WTC11 (cell line): ENCODE measurements at regions not wholly inside any gene's neighbourhood (a gene's known extent, or its start where the extent isn't known, plus 50 kb on each side); places are given as distances from the start of the nearest gene placed in this dataset.

Experiments used
- ATAC-seq: fragments of 200-7000 bp; cut with Tn5 transposase; 2 replicates; pipeline ENCODE4 v1.10.0; 2021; ENCODE audit warnings: mild to moderate bottlenecking, moderate library complexity
- CTCF ChIA-PET: fragments of 300-600 bp; sonication (Branson Sonifier 250); formaldehyde crosslinking; loops from one replicate; lab custom pipeline; 2021; ENCODE audit warnings: antibody characterized with exemption; lab: Charles Lee
- POLR2A ChIA-PET: fragments of 350-600 bp; sonication (Branson Sonifier 250); formaldehyde crosslinking; loops from one replicate; lab custom pipeline; 2021; ENCODE audit warnings: antibody characterized with exemption; lab: Charles Lee
- DNase-seq: peaks from one replicate; pipeline ENCODE4 v3.0.0; 2021; ENCODE audit warnings: low spot score
- H3K27ac Mint-ChIP-seq: 2 replicates; pipeline ENCODE4 v1.8.0; 2021; ENCODE audit warnings: mixed read lengths
- H3K27me3 Mint-ChIP-seq: 2 replicates; pipeline ENCODE4 v1.8.0; 2021; ENCODE audit warnings: low read depth, mild to moderate bottlenecking, moderate library complexity, mixed read lengths
- H3K36me3 Mint-ChIP-seq: 2 replicates; pipeline ENCODE4 v1.8.0; 2021; ENCODE audit warnings: mixed read lengths
- H3K4me1 Mint-ChIP-seq: 2 replicates; pipeline ENCODE4 v1.8.0; 2022; ENCODE audit warnings: mixed read lengths
- H3K4me3 Mint-ChIP-seq: 2 replicates; pipeline ENCODE4 v1.8.0; 2021; ENCODE audit warnings: mild to moderate bottlenecking, moderate library complexity, mixed read lengths
- H3K9me3 Mint-ChIP-seq: 2 replicates; pipeline ENCODE4 v1.8.0; 2021; ENCODE audit warnings: mixed read lengths
- CREB1 ChIP-seq: sonication (generic); formaldehyde crosslinking; IDR thresholded peaks from 2 replicates; pipeline ENCODE4 v1.8.0; 2023; ENCODE audit warnings: mild to moderate bottlenecking, missing genetic modification reagents
- EMX1 ChIP-seq: fragments of 250-450 bp; sonication (Bioruptor Pico); IDR thresholded peaks from 2 replicates; pipeline ENCODE4 v1.8.0; 2021; ENCODE audit warnings: mild to moderate bottlenecking
- FOXK1 ChIP-seq: sonication (generic); formaldehyde crosslinking; IDR thresholded peaks from 2 replicates; pipeline ENCODE4 v1.8.0; 2022; ENCODE audit warnings: mild to moderate bottlenecking, moderate library complexity, missing genetic modification reagents
- GABPB1 ChIP-seq: sonication (generic); formaldehyde crosslinking; IDR thresholded peaks from 2 replicates; pipeline ENCODE4 v1.8.1; 2023; ENCODE audit warnings: mild to moderate bottlenecking, missing genetic modification reagents
- GTF2I ChIP-seq: fragments of 250-450 bp; sonication (Bioruptor Pico); conservative IDR thresholded peaks from 2 replicates; pipeline ENCODE4 v1.4.0; 2021; ENCODE audit warnings: mild to moderate bottlenecking
- HMGXB4 ChIP-seq: sonication (generic); formaldehyde crosslinking; IDR thresholded peaks from 2 replicates; pipeline ENCODE4 v1.8.1; 2023; ENCODE audit warnings: mild to moderate bottlenecking, moderate library complexity, missing genetic modification reagents
- IRF2 ChIP-seq: sonication (generic); formaldehyde crosslinking; IDR thresholded peaks from 2 replicates; pipeline ENCODE4 v1.8.0; 2022; ENCODE audit warnings: low read depth, missing genetic modification reagents, borderline replicate concordance
- MAX ChIP-seq: sonication (generic); formaldehyde crosslinking; IDR thresholded peaks from 2 replicates; pipeline ENCODE4 v1.8.0; 2022; ENCODE audit warnings: mild to moderate bottlenecking, missing genetic modification reagents
- MYBL2 ChIP-seq: sonication (generic); formaldehyde crosslinking; IDR thresholded peaks from 2 replicates; pipeline ENCODE4 v1.8.1; 2023; ENCODE audit warnings: mild to moderate bottlenecking, moderate library complexity, missing genetic modification reagents
- NFATC4 ChIP-seq: fragments of 250-450 bp; sonication (Bioruptor Pico); IDR thresholded peaks from 2 replicates; pipeline ENCODE4 v1.9.0; 2021; ENCODE audit warnings: mild to moderate bottlenecking
- NR1H2 ChIP-seq: sonication (generic); formaldehyde crosslinking; IDR thresholded peaks from 2 replicates; pipeline ENCODE4 v1.9.0; 2021; ENCODE audit warnings: mild to moderate bottlenecking, moderate library complexity, missing genetic modification reagents
- OVOL2 ChIP-seq: fragments of 250-450 bp; sonication (Bioruptor Pico); IDR thresholded peaks from 2 replicates; pipeline ENCODE4 v1.9.0; 2021; ENCODE audit warnings: mild to moderate bottlenecking, borderline replicate concordance
- RORB ChIP-seq: fragments of 250-450 bp; sonication (Bioruptor Pico); IDR thresholded peaks from 2 replicates; pipeline ENCODE4 v1.9.0; 2021; ENCODE audit warnings: mild to moderate bottlenecking
- SMAD4 ChIP-seq: sonication (generic); formaldehyde crosslinking; IDR thresholded peaks from 2 replicates; pipeline ENCODE4 v1.8.0; 2022; ENCODE audit warnings: mild to moderate bottlenecking, missing genetic modification reagents
- SOX15 ChIP-seq: fragments of 250-450 bp; sonication (Bioruptor Pico); IDR thresholded peaks from 2 replicates; pipeline ENCODE4 v1.9.0; 2021; ENCODE audit warnings: mild to moderate bottlenecking
- SP1 ChIP-seq: sonication (generic); formaldehyde crosslinking; conservative IDR thresholded peaks from 2 replicates; pipeline ENCODE4 v1.8.1; 2022; ENCODE audit warnings: missing genetic modification reagents
- ZMAT4 ChIP-seq: fragments of 250-450 bp; sonication (Bioruptor Pico); IDR thresholded peaks from 2 replicates; pipeline ENCODE4 v1.9.0; 2021; ENCODE audit warnings: mild to moderate bottlenecking
- ZNF121 ChIP-seq: sonication (generic); formaldehyde crosslinking; IDR thresholded peaks from 2 replicates; pipeline ENCODE4 v1.8.0; 2023; ENCODE audit warnings: missing genetic modification reagents
- ZNF671 ChIP-seq: fragments of 250-450 bp; sonication (Bioruptor Pico); IDR thresholded peaks from 2 replicates; pipeline ENCODE4 v1.8.0; 2021; ENCODE audit warnings: mild to moderate bottlenecking
- TF ChIP-seq, protein P1 (sequence below): sonication (generic); formaldehyde crosslinking; IDR thresholded peaks from 2 replicates; pipeline ENCODE4 v1.8.0; 2023; ENCODE audit warnings: mild to moderate bottlenecking, missing genetic modification reagents
- TF ChIP-seq, protein P2 (sequence below): sonication (generic); formaldehyde crosslinking; IDR thresholded peaks from 2 replicates; pipeline ENCODE4 v1.8.1; 2023; ENCODE audit warnings: mild to moderate bottlenecking, missing genetic modification reagents

DNA sequence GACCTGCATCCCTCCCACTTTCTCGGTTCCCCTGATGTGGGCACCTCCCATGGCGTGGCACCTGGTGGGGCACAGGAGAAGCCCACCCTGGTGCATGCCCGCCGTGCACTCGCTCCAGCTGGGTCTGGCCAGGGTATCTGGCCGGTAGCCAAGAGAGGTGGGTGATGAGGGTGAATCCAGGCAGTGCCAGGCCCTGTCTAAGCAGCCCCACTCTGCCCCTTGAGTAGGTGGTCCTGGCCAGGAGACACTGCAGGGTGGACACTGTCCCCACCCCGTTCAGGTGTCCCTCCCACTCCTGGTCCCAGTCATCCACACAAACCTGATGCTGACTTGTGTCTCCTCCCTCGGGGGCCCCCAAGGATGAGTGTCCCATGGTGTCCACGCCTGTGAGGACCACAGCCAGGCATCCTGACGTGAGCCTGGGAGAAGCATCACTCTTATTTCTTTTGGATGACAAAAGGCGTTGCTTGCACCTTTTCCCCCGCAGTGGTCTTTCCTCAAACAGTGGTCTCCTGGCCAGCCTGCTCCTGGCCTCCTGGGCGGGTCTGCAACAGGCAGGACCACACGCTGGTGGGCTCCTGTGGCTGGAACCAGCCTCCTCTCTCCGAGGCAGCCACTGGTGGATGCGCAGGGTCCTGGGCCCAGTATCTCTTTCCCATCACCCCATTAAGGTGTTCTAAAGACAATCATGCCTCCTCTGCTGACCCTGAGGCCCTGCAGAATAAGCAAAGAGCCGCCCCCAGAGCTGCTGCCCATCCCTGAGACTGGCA lies 922.3 kb downstream of the BRD1 start:
- CTCF ChIA-PET, result no interaction called here
- no peak for DNase-seq

DNA sequence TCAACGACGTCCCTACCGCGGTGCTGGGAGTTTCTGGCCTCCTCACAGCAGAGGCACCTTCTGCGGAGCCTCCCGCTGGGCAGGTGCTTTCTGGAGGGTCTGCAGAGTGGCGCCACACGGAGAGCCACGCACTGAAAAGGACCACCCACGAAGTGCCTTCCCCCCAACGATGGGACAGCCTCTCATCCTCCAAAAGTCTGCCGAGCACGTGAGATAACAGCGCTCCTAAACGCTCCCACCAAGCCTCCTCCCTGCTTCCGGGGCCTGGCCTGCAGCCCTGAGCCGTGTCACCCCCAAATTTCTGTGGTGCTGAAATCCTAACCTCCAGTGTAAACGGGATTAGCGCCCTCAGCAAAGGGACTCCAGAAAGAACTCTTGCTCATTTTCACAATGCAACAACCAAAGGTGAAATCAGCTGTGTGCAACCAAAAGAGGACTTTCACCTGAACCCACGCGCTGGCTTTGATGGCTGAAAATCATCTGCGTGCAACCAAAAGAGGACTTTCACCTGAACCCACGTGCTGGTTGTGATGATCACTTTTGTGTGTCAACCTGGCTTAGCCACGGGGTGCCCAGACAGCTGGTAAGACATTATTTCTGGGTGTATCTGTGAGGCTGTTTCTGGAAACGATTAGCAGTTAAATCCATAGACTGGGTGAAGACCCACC lies 924.6 kb downstream of the BRD1 start:
- no peak overlapping the region for H3K27ac Mint-ChIP-seq
- no peaks in the 10 kb centered on the region for H3K36me3 Mint-ChIP-seq
- DNase-seq (no peak), ATAC-seq (no peak)
- H3K9me3 Mint-ChIP-seq, result no peaks in the 10 kb centered on the region
- ChIA-PET CTCF (no interaction called here), POLR2A (no interaction called here)
- H3K4me3 Mint-ChIP-seq, result no peak overlapping the region
- no peaks in the 10 kb centered on the region for H3K4me1 Mint-ChIP-seq
- H3K27me3 Mint-ChIP-seq, result no peaks in the 10 kb centered on the region; the same call in 1 of the 2 replicates
- TF ChIP-seq GABPB1 (no peak), IRF2 (CRISPR knock-in tag) (no peak)
- TF ChIP-seq, all 79 proteins: peak for 0

More for the DNA sequence above, 922.3 kb downstream of the BRD1 start:
- TF ChIP-seq SOX15 (CRISPR knock-in tag) (no peak), OVOL2 (no peak), SMAD4 (CRISPR knock-in tag) (no peak), ZMAT4 (CRISPR knock-in tag) (no peak), CREB1 (CRISPR knock-in tag) (no peak), NR1H2 (CRISPR knock-in tag) (no peak), RORB (CRISPR knock-in tag) (no peak), FOXK1 (CRISPR knock-in tag) (no peak), HMGXB4 (CRISPR knock-in tag) (no peak), ZNF121 (CRISPR knock-in tag) (no peak), EMX1 (CRISPR knock-in tag) (no peak), GTF2I (CRISPR knock-in tag) (no peak), ZNF671 (CRISPR knock-in tag) (no peak), MYBL2 (CRISPR knock-in tag) (no peak), NFATC4 (CRISPR knock-in tag) (no peak), MAX (CRISPR knock-in tag) (no peak), SP1 (CRISPR knock-in tag) (no peak)
- TF ChIP-seq, protein P1, sequence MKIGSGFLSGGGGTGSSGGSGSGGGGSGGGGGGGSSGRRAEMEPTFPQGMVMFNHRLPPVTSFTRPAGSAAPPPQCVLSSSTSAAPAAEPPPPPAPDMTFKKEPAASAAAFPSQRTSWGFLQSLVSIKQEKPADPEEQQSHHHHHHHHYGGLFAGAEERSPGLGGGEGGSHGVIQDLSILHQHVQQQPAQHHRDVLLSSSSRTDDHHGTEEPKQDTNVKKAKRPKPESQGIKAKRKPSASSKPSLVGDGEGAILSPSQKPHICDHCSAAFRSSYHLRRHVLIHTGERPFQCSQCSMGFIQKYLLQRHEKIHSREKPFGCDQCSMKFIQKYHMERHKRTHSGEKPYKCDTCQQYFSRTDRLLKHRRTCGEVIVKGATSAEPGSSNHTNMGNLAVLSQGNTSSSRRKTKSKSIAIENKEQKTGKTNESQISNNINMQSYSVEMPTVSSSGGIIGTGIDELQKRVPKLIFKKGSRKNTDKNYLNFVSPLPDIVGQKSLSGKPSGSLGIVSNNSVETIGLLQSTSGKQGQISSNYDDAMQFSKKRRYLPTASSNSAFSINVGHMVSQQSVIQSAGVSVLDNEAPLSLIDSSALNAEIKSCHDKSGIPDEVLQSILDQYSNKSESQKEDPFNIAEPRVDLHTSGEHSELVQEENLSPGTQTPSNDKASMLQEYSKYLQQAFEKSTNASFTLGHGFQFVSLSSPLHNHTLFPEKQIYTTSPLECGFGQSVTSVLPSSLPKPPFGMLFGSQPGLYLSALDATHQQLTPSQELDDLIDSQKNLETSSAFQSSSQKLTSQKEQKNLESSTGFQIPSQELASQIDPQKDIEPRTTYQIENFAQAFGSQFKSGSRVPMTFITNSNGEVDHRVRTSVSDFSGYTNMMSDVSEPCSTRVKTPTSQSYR (CRISPR knock-in tag), result no peak
- TF ChIP-seq, protein P2, sequence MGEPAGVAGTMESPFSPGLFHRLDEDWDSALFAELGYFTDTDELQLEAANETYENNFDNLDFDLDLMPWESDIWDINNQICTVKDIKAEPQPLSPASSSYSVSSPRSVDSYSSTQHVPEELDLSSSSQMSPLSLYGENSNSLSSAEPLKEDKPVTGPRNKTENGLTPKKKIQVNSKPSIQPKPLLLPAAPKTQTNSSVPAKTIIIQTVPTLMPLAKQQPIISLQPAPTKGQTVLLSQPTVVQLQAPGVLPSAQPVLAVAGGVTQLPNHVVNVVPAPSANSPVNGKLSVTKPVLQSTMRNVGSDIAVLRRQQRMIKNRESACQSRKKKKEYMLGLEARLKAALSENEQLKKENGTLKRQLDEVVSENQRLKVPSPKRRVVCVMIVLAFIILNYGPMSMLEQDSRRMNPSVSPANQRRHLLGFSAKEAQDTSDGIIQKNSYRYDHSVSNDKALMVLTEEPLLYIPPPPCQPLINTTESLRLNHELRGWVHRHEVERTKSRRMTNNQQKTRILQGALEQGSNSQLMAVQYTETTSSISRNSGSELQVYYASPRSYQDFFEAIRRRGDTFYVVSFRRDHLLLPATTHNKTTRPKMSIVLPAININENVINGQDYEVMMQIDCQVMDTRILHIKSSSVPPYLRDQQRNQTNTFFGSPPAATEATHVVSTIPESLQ (CRISPR knock-in tag), result no peak
- Mint-ChIP-seq H3K9me3 (no peaks in the 10 kb centered on the region), H3K4me1 (no peaks in the 10 kb centered on the region), H3K4me3 (no peak overlapping the region), H3K27me3 (peaks cover 9% of the 10 kb centered on the region; the same call in 1 of the 2 replicates), H3K36me3 (no peaks in the 10 kb centered on the region), H3K27ac (no peak overlapping the region)
- ATAC-seq, result no peak
- POLR2A ChIA-PET, result no interaction called here
